NCI-H1930 (cell line): ENCODE measurements at regions not wholly inside any gene's neighbourhood (a gene's known extent, or its start where the extent isn't known, plus 50 kb on each side); places are given as distances from the start of the nearest gene placed in this dataset.
"Not testable (repeated sequence)": the region's sequence is repeated elsewhere in the genome, so short reads cannot be mapped to it uniquely, and the experiment has no call there.

Experiments
- DNase-seq, 2 experiments: peaks; one replicate each; lab custom pipeline; 2025; lab: John Stamatoyannopoulos, UW

GRCh38 chr1:207196135-207196534 lies 92.1 kb downstream of the C4BPA start:
- not testable (repeated sequence) for DNase-seq

DNA sequence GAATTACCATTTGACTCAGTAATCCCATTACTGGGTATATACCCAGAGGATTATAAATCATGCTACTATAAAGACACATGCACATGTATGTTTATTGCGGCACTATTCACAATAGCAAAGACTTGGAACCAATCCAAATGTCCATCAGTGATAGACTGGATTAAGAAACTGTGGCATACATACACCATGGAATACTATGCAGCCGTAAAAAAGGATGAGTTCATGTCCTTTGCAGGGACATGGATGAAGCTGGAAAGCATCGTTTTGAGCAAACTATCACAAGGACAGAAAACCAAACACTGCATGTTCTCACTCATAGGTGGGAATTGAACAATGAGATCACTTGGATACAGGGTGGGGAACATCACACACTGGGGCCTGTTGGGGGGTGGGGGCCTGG lies 97.5 kb downstream of the C4BPA start:
- DNase-seq, result not testable (repeated sequence)

DNA sequence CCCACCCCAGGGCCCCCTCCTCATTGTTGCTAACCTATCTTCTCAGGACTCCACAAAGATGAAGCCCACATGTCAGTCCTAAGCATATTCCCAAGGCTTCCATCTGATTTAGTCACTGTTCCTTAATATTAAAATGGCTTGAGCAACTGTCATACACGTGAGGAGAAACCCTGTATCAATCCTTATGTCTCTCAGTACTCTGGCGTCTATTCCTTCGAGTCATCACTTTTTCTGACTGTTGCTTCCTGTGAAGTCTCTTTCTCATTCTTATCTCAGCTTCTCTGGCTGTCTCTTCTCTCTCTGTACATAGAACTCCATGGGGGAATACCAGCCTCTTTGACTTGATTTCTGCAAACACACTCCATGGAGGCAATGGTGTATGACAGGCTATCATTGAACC lies 98.4 kb downstream of the C4BPA start:
- no peak for DNase-seq

GRCh38 chr1:207203541-207203940 lies 99.5 kb downstream of the C4BPA start:
- no peak for DNase-seq

DNA sequence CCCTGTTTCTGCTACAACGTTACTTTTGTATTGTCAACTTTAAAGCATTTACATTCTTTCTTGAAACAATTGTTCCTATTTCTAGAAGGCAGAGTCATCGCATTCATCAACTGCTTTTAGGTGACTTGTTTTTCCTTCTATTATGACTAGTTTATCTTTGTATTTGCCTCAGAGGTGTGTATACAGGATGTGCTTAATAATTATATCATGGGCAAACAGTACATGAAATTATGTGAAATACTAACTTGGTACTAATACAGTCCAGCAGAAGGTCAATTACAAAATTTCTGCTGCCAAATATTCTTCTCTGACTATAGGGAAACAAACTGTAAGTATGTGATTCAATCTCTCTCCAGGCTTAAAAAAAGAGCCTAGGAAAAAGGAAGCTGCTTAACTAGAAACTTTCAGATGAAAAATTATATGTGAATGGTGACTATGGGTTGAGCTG lies 101.6 kb downstream of the C4BPA start:
- no peak for DNase-seq

- DNase-seq, result not testable (repeated sequence)
Observed at GRCh38 chr1:207208691-207209090, 104.7 kb downstream of the C4BPA start.

- DNase-seq, result no peak
Observed at GRCh38 chr1:207214453-207214852, 107.0 kb upstream of the CD55 start.

DNA sequence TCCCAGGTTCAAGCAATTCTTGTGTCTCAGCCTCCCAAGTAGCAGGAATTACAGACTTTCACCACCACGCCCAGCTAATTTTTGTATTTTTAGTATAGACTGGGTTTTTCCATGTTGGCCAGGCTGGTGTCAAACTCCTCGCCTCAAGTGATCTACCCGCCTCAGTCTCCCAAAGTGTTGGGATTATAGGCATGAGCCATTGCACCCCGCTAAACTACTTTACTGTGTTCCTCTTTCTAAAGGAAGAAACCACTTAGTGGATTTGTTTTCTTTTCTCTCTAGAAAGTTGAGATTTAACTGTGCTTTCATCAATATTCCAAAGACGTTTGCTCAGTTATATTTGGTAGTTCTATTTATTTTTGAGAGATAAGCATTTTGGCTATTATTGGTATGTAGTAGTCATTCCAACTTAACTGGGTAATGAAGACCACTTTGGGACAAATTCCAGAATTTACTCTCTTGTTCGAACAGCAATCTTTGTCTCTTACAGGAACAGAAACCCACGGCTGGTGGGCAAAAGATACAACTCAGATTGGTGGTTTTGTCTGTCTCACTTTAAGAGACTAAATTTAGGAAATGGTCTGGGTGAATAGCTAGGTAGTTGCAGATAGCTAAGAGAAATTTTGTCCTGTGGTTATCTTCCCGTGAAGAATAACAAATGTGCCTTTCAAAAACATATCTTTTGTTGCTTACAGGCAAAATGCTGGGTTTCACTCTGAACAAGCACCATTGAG lies 103.5 kb upstream of the CD55 start:
- DNase-seq, result no peak

DNA sequence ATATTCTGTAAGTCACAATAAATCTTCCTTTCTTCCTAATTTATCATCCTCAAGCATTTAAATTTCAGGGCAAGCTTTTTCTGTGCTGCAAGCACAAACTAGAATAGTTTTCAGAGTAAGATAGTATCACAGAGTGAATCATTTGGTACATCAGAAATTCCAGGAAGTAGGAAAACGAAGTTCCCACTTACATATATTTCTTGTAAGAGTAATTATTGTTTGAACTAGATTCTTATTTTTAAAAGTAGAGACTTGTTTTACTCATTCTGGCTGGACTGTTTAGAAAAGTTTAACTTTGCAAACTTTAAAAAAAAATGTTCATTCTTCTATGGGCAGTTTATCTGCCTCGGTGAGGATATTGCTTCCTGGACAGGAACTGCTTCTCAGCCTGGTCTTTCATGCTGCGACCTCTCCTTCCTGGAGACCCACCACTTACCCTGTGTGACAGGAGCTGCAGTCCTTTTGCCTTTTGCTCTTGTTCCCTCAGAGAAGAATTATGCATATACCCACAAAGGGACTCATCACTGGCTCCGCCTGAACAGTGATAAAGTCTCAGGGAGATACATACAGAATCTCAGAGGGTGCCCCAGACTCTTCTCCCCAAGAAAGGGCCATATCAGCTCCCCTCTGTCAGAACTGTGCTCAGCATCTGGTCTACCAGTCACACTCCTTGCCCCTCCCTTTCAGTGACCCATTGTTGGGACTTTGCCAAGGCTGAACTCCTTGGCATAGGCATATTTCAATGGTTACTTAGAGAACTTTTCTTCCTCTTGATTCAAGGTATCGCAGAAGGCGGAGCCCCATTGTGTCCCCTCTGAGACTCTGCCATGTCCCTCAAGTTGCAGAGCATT lies 102.7 kb upstream of the CD55 start:
- DNase-seq, result no peak

GRCh38 chr1:207219979-207220889 lies 101.2 kb upstream of the CD55 start:
- DNase-seq, result peak in 1 of 2 experiments; percentile 8

DNA sequence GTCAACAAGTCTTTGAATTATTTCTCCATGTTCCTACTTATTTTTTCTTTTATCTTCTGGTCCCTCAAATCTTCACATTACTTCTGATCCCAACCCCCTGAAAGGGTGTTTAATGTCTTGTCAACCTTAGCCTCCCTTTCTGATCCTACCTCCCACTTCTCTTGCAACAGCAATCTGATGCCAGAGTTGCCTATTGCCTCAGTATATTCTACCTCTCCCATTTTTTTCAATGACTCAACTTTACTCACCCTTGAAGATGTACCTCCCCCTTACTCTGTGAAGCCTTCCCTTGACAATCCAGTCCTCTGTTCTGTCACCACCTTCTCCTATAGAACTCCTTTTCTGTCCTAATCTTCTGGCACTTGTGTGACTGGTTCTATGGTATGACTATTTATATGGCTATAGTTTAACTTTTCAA lies 99.5 kb upstream of the CD55 start:
- DNase-seq, result no peak

DNA sequence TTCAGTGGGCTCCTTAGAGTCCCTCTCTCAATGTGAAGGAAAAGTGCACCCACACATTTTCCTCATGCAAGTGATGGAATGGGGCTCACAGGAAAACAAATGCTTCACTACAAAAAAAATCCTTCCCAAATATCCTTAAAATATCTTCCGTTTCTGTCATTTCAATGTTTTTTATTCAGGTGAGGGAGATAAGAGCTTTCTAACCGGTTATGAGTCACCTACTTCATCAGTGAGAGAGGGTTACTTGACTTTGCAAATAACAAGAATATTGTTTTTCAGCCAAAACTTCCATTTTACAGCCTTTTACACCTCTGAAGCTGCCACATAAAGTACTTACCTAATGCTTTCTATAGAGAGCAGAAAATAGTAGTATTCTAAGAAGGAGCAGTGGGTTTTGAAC lies 98.3 kb upstream of the CD55 start:
- no peak for DNase-seq

GRCh38 chr1:207224666-207225065 lies 96.8 kb upstream of the CD55 start:
- no peak for DNase-seq

DNA sequence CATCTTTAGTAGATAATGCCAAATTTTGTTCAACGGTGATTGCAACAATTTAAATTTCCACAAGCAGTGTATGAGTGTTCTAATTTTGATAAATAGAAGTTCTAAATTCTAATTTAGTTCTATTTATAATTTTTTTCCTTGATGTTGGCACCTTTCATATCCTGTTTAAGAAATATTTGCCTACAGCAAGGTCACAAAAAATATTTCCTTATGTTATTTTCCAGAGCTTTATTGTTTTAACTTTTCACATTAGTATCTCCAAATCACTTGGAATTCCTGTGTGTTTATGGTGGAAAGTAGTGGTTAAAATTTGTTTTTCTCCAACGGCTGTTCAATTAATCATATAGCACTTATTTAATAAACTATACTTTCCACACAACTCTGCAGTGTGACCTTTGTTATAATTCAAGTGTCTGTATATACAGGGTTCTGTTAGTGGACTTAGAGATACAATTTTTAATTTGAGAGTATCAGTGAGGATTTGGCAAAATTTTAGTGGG lies 94.3 kb upstream of the CD55 start:
- no peak for DNase-seq

GRCh38 chr1:207228987-207229386 lies 92.5 kb upstream of the CD55 start:
- DNase-seq, result no peak

- DNase-seq, result no peak
Observed at GRCh38 chr1:207230441-207230840, 91.0 kb upstream of the CD55 start.

DNA sequence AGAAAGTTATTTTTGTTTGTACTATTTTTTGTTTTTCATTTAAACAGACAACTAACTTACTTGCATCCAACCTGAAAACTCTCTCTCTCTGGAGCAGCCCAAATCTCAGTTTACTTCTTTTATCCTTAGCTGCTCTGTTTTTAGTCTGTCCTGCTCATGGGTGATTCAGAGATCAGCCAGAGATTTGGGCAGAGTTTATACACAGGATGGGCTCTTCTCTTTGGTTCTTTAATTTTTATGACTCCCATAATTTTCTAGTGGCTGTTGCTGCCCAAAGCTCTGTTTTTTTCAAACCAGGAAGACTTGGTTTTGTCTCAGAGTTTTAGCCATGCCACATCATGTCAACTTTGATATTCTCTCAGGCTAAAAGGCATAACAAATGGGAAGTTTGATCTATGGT lies 86.8 kb upstream of the CD55 start:
- DNase-seq, result no peak

DNA sequence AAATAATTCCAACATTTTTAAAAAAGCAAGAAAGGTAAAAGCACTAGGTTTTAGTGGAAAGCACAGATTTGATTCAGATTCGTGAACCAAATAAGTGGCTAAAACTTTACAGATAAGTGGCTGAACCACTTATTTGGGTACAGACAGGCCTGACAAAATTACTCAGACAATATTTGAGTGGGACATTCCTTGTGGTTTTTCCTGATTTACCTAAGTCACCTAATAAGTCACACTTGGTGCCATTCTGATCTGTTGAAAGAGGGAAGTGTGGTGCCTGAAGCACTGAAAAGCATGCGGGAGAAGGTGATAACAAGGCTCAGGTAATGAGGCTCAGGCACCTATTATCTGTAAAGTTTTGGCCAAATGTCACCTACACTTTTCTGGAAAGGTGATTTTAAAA lies 81.6 kb upstream of the CD55 start:
- no peak for DNase-seq

DNA sequence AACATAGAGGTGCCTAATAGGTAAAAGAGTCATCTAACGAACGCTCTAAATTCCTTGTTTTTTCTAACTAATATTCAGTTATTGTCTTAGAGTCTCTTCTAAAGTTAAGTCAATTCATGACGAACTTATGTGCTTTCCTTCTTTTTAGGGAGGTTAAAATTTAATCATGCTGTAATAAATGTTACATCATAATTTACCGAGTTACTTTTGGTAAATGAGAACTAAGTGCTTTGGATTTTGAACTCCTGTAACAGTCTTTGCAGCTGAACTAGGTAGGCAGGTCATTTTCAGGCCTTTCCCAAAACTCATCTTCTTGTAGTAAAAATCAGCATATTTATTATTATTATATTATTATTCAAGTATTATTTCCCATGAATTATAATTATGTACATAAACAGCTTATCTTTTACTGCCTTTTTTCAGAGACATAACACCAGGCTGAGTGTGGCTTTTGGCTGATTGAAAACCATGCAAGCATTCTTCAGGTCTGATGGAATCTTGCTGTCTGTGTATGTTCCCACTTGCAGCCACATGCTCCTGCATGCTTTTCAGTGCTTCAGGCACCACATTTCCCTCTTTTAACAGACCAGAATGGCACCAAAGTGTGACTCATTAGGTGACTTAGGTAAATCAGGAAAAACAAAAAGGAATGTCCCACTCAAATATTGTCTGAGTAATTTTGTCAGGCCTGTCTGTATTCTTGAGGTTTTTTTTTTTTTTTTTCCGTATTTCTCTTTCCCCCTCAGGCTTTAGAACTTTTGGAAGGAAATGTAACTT lies 81.0 kb upstream of the CD55 start:
- DNase-seq, result no peak

DNA sequence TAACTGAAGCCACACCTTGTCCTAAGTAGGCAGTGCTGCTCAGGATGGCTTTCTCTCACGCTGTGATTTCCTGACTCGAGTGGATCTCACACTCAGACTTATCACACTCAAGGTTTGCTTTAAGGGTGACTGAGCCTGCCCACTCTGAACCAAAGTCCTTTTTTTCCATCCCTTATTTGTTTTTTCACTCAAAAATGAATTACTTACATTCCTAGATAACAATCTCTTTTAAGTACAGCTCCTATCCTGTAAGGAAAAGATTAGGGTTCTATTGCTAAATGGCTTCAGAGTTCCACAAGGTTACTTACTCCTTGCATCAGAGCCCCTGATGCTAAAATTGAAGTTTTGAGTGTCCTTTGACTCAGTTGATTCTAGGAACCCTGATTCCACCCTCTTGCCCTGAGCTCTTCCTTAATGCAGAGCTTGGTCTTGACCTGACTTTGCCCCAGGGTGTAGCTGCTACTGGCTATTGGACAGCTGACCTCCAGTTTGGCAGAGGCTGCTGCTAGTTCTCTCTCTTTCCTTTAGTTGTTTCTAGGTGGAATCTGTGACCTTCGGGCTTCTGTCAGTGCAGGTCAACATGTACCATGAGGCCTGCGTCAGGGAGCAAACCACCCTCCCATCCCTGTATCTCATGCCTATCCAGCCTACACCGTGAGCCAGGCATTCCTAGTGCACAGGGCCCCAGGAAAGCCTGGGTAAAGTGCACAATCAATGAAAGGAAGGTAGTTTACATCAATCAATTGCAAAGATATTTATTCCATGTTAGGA lies 80.1 kb upstream of the CD55 start:
- DNase-seq, result no peak
